ENCODE measurements at regions not wholly inside any gene's neighbourhood (a gene's known extent, or its start where the extent isn't known, plus 50 kb on each side); places are given as distances from the start of the nearest gene placed in this dataset.
A peak's percentile ranks its signal among the peaks of the same experiment; 100 is the strongest.

DNA sequence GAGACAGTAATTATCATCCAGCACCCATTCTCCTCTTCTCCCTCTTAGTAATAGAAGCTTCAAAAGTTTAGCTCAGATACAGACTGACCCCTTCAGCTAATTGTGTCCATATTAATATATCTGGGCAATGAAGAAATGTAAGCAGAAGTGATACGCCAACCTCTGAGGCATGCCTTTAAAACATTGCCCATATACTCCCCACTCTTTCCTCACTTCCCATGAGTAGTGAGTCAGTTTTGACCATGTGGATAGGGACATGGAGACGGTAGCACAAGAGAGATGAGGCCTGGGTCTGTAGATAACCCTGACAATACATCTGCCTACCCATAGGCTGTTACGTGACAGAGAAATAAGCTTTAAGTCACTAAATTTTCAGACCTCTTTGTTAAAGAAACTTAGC, 147.6 kb downstream of the KCTD12 start:
- TF ChIP-seq, protein P1, sequence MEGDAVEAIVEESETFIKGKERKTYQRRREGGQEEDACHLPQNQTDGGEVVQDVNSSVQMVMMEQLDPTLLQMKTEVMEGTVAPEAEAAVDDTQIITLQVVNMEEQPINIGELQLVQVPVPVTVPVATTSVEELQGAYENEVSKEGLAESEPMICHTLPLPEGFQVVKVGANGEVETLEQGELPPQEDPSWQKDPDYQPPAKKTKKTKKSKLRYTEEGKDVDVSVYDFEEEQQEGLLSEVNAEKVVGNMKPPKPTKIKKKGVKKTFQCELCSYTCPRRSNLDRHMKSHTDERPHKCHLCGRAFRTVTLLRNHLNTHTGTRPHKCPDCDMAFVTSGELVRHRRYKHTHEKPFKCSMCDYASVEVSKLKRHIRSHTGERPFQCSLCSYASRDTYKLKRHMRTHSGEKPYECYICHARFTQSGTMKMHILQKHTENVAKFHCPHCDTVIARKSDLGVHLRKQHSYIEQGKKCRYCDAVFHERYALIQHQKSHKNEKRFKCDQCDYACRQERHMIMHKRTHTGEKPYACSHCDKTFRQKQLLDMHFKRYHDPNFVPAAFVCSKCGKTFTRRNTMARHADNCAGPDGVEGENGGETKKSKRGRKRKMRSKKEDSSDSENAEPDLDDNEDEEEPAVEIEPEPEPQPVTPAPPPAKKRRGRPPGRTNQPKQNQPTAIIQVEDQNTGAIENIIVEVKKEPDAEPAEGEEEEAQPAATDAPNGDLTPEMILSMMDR (IDR thresholded peaks at IDR 0.05; ENCODE audit: low read depth, low read length, missing control alignments): no peak
- no peak for DNase-seq (ENCODE audit: low read depth)
- no peak overlapping the region for H3K4me3 ChIP-seq (ENCODE audit: low read depth, low read length)

DNA sequence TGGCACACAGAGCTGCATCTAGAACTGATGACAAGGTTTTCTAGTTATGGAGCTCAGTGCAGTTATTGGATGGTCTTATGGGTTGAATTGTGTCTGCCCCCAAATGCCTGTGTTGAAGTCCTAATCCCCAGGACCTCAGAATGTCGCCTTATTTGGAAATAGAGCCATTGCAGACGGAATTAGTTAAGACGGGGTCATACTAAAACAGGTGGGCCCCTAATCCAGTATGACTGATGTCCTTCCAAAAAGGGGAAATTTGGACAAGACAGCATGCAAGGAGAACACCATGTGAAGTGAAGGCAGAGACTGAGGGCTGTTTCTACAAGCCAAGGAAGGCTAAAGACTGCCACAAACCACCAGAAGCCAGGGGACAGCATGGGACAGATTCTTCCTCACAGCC, 148.7 kb downstream of the KCTD12 start:
- DNase-seq (ENCODE audit: low read depth): no peak
- TF ChIP-seq, protein P1 (IDR thresholded peaks at IDR 0.05; ENCODE audit: low read depth, low read length, missing control alignments): no peak
- H3K4me3 ChIP-seq (ENCODE audit: low read depth, low read length): no peak overlapping the region

GRCh38 chr13:76735641-76736040, 150.6 kb downstream of the KCTD12 start:
- peak; percentile 21 for DNase-seq (ENCODE audit: low read depth)
- no peak overlapping the region for H3K4me3 ChIP-seq (ENCODE audit: low read depth, low read length)
- TF ChIP-seq, protein P1 (IDR thresholded peaks at IDR 0.05; ENCODE audit: low read depth, low read length, missing control alignments): no peak

DNA sequence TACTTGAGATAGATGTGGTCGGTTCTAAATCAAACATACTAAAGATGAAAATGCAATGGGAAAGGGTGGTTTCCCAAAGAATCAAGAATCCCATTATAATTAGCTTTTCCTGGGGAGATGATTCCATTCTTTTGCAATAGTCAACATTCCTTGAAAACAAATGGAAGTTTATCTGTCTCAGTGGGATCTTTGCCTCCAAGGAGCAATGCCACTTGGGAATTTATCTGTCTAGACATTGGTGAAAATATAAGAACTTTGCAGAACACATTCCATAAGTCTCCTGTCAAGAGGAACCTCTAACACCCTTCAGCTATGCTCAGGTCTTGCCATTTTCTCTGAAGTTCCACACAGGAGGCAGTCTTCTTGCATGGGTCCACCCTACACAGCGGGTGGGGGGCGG, 152.5 kb downstream of the KCTD12 start:
- DNase-seq (ENCODE audit: low read depth): no peak
- TF ChIP-seq, protein P1 (IDR thresholded peaks at IDR 0.05; ENCODE audit: low read depth, low read length, missing control alignments): no peak
- no peak overlapping the region for H3K4me3 ChIP-seq (ENCODE audit: low read depth, low read length)

GRCh38 chr13:76732367-76732766, 153.8 kb downstream of the KCTD12 start:
- no peak overlapping the region for H3K4me3 ChIP-seq (ENCODE audit: low read depth, low read length)
- no peak for DNase-seq (ENCODE audit: low read depth)
- TF ChIP-seq, protein P1 (IDR thresholded peaks at IDR 0.05; ENCODE audit: low read depth, low read length, missing control alignments): no peak

GRCh38 chr13:76730220-76730619, 156.0 kb downstream of the KCTD12 start:
- DNase-seq (ENCODE audit: low read depth): no peak
- TF ChIP-seq, protein P1 (IDR thresholded peaks at IDR 0.05; ENCODE audit: low read depth, low read length, missing control alignments): no peak
- H3K4me3 ChIP-seq (ENCODE audit: low read depth, low read length): no peak overlapping the region

- DNase-seq (ENCODE audit: low read depth): no peak
- TF ChIP-seq, protein P1 (IDR thresholded peaks at IDR 0.05; ENCODE audit: low read depth, low read length, missing control alignments): no peak
Observed at GRCh38 chr13:76729691-76730090, 156.5 kb downstream of the KCTD12 start.

More at GRCh38 chr13:76729691-76730090, 156.5 kb downstream of the KCTD12 start:
- H3K4me3 ChIP-seq (ENCODE audit: low read depth, low read length): no peak overlapping the region
